ENCODE measurements at regions not wholly inside any gene's neighbourhood (a gene's known extent, or its start where the extent isn't known, plus 50 kb on each side); places are given as distances from the start of the nearest gene placed in this dataset.

GRCh38 chr11:64430645-64431044 lies 71.7 kb downstream of the RPS6KA4 start:
- TF ChIP-seq POLR2AphosphoS5 (IDR thresholded peaks at IDR 0.05; ENCODE audit: borderline replicate concordance, low read depth, low read length): no peak
- no peak for TF ChIP-seq EZH2 (IDR thresholded peaks at IDR 0.05)
- TF ChIP-seq FOXP2 (optimal IDR thresholded peaks at IDR 0.05; ENCODE audit: control extremely low read depth, extremely low read length, insufficient read depth): no peak

All from SK-N-MC (cell line).